ENCODE measurements at regions not wholly inside any gene's neighbourhood (a gene's known extent, or its start where the extent isn't known, plus 50 kb on each side); places are given as distances from the start of the nearest gene placed in this dataset.

DNA sequence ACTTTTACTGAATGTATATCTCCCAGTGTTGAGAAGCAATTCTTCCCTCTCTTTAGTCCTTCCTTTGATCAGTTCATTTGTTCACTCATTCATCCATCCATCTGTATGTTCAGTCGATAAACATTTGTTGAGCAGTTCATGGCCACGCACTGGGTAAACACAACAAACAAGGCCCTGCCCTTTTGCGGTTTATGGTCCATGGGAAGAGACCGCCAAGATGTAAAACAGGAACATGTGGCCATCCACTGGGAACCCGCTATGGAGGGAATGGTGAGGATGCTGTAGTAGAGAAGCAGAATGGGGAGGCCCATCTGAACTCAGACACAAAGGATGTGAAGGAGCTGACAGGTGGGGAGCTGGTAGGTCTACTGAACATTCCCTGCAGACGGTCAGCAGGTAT is 102.7 kb upstream of the SPRY4 start:
- TF ChIP-seq, protein P1, sequence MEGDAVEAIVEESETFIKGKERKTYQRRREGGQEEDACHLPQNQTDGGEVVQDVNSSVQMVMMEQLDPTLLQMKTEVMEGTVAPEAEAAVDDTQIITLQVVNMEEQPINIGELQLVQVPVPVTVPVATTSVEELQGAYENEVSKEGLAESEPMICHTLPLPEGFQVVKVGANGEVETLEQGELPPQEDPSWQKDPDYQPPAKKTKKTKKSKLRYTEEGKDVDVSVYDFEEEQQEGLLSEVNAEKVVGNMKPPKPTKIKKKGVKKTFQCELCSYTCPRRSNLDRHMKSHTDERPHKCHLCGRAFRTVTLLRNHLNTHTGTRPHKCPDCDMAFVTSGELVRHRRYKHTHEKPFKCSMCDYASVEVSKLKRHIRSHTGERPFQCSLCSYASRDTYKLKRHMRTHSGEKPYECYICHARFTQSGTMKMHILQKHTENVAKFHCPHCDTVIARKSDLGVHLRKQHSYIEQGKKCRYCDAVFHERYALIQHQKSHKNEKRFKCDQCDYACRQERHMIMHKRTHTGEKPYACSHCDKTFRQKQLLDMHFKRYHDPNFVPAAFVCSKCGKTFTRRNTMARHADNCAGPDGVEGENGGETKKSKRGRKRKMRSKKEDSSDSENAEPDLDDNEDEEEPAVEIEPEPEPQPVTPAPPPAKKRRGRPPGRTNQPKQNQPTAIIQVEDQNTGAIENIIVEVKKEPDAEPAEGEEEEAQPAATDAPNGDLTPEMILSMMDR (IDR thresholded peaks at IDR 0.05; ENCODE audit: low read depth, low read length, missing control alignments) = no peak
- DNase-seq (ENCODE audit: extremely low read depth, low read depth) = no peak
- H3K4me3 ChIP-seq (replicated peaks; ENCODE audit: low read depth, low read length) = no peak overlapping the region

DNA sequence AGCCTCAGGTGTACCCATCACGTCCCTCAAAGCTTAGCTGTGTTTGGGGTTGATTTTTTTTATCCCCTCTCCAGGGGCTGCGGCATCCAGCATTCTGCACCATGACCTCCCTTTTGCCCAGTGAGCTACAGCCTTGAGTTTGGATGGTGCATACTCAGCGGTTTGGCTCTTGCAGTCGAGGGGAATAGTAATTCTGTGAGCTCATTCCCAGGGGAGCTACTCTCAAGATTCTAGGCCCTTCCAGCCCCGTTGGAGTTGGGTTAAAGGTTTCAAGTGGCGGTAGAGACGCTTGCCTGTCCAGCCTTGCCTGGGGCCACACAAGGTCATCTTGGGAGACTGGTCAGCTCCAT is 102.2 kb upstream of the SPRY4 start:
- no peak for DNase-seq (ENCODE audit: extremely low read depth, low read depth)
- TF ChIP-seq, protein P1 (IDR thresholded peaks at IDR 0.05; ENCODE audit: low read depth, low read length, missing control alignments) = no peak
- H3K4me3 ChIP-seq (replicated peaks; ENCODE audit: low read depth, low read length) = no peak overlapping the region

DNA sequence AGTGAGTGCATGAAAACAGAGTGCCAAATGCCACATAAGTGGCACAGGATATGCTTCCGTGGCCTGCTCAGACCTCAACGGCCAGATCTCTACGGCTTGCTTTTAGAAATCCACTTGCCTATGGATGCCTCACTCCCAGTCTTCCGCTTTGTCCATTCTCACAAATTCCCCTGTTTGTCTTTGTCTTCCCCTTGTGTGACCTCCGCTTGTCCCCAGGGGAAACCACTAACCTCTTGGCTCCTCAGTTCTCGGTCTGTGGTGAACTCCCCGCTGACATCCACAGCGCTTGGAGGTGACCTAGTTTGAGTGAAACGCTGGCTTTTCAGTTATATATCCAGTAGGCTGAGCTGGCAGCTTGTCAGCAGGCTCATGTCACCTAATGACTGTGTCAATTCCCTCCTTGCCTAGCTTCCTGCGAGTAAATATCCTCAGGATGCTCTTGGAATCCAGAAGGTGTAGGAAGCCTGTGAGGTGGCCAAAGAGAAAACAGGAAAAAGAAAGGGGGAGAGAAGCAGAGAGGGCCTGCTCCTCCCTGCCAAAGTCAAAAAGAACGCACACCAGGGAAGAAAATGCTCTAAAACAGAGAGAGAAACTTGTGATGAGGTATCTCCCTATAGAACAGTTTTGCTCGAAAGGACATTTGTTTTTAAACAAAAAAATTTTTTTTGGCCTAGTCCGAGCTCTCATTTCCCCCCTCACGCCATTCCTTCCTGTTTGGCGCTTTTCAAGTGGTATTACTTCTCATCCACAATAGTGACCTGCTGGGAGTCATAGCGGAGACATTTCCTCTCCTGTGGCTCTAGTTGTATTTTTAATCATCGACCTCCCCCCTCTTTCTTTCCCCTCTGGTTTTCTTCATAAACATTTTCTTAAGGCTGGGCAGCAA is 101.6 kb upstream of the SPRY4 start:
- TF ChIP-seq, protein P1 (IDR thresholded peaks at IDR 0.05; ENCODE audit: low read depth, low read length, missing control alignments) = no peak
- H3K4me3 ChIP-seq (replicated peaks; ENCODE audit: low read depth, low read length) = no peak overlapping the region
- no peak for DNase-seq (ENCODE audit: extremely low read depth, low read depth)

DNA sequence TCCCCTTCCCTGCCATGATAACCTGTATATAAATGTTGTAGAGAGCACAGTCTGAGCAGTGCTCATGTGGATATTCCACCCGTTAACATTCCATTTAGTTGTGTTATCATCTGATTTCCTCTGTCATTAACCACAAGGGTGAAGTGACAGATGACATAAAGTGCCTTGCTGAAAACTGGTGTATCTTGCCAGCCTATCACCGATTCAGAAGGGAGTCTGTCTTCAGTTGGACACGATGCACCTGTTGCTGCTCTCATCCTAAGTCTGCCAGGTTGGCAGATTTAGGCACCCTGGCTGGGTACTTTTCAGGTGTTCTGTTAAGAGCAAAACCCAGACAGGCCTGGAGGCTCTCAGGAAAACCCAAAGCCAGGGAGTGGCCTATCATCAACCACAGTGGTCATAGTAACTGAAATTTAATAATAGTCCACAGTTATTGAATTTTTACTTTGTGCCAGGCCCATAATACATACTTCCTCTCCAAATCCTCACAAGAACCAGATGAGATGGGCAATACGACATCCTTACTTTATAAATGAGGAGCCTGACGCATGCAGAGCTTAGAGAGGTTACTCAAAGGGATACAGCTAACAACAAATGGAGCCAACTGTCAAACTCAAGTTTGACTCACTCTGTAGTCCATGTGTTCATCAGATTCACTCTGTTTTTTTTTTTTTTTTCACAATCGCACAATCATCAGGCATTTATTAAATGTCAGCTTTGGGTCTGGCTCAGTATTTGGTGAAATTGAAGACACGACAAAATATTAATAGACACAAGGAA is 100.7 kb upstream of the SPRY4 start:
- no peak for DNase-seq (ENCODE audit: extremely low read depth, low read depth)
- no peak overlapping the region for H3K4me3 ChIP-seq (replicated peaks; ENCODE audit: low read depth, low read length)
- TF ChIP-seq, protein P1 (IDR thresholded peaks at IDR 0.05; ENCODE audit: low read depth, low read length, missing control alignments) = no peak

DNA sequence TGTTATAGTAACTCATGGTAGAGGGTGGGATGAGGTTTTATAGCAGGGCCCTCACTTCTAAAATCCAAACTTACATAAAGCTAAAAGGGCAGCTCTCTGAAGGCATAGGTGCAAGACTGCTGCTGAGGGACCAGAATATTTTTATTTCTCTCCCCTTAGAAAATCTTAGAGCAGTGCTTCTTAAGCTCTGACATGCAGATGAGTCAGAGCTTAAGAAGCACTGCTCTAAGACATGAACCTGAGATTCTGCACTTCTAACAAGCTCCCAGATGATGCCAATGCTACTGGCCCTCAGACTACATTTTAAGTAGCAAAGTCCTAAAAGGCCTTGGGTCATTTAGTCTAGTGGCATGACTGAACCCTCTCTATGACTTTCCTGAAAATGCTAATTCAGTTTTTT is 97.6 kb upstream of the SPRY4 start:
- peak; percentile 37 for DNase-seq (ENCODE audit: extremely low read depth, low read depth)
- no peak overlapping the region for H3K4me3 ChIP-seq (replicated peaks; ENCODE audit: low read depth, low read length)
- TF ChIP-seq, protein P1 (IDR thresholded peaks at IDR 0.05; ENCODE audit: low read depth, low read length, missing control alignments) = no peak

DNA sequence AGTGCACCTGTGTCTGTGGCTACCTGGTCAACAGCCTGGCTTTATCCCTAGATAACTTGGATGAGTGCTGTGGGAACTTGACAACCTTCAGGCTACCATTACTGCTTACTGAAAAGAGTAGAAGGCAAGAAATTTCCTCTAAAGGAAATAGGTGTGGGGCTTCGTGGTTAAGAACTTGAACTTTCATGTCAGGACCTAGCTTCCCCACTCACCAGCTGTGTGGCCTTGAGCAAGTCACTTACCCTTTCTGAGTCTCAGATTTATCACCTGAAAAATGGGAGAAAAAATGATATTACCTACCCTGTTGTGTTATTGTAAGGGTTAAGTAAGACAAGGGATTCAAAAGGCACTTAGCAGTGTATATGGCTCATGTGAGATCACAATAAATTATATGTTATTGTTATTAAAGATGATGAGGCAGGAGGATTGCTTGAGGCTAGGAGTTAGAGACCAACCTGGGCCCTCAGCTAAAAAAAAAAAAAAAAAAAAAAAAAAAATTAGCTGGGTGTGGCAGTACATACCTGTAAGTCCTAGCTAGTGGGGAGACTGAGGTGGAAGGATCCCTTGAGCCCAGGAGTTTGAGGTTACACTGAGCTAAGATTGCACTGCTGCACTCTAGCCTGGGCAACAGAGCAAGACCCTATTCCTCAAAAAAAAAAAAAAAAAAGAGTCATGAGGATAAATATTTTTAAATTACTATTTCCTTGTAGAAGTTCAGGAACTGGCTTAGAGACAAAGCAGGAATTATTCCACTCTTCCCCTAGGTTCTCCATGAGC is 97.0 kb upstream of the SPRY4 start:
- no peak overlapping the region for H3K4me3 ChIP-seq (replicated peaks; ENCODE audit: low read depth, low read length)
- TF ChIP-seq, protein P1 (IDR thresholded peaks at IDR 0.05; ENCODE audit: low read depth, low read length, missing control alignments) = no peak
- DNase-seq (ENCODE audit: extremely low read depth, low read depth) = no peak

Data from HFF-Myc (cell line).